GM21717 (cell line): ENCODE measurements at regions not wholly inside any gene's neighbourhood (a gene's known extent, or its start where the extent isn't known, plus 50 kb on each side); places are given as distances from the start of the nearest gene placed in this dataset.

ENCODE experiments used
- ATAC-seq: cut with Tn5 transposase; IDR thresholded peaks from one replicate; pipeline ENCODE4 v1.9.1; 2021; ENCODE audit warnings: mild to moderate bottlenecking, moderate library complexity; ENCODE audit not compliant: unreplicated experiment

DNA sequence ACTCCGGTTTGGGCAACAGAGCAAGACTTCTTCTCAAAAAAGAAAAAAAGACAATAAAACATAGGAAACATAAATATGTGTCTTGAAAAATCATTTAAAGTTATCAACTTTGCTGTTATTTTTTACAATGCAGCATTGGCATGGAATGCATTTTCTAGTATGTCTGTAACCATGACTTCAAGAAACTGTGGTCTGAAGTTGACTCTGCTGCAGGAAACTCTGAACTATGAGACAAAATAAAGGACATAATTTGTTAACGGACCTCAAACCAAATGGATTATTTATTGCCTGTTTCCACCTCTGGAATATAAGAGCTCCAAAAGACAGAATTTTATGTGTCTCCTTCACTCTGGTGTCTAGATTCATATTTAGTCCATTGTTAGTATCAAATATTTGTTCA lies 79.1 kb downstream of the TRIB2 start:
- no peak for ATAC-seq

DNA sequence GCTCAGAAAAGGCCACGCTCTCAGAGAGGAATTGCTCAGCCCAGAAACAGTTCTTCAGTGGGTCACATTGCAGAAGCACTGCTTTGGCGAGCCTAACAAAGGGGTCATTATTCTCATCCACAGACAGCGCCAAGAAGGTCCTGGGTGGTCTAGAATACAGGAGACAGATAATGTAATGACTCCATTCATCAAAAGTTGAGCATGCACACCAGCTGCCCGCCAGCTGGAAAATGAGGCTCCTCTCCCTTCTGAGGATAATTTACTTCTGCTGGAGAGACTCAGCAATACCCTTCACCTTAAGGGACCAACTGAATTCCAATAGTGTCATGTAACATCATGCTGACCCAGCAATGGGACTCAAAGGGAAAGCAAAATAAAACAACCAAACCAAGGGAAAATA lies 79.9 kb downstream of the TRIB2 start:
- no peak for ATAC-seq

DNA sequence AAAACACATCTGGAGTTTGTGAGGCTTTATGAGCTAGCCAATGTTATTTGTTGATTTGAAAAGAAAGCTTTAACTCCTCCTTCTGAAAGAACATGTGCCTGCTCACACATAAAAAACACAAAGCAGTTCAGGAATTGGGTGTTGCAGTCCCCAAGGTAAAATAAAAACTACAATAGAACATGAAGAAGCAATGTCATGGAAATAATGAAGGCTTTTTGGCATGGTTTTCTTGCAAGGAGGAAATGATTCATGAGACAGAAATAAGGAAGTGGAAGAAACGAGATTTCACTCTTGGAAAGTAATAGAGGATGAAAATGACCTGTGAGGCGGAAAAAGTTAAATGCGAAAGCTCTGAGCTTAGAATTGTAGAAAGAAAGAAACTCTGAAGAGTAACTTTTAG lies 81.1 kb downstream of the TRIB2 start:
- no peak for ATAC-seq

DNA sequence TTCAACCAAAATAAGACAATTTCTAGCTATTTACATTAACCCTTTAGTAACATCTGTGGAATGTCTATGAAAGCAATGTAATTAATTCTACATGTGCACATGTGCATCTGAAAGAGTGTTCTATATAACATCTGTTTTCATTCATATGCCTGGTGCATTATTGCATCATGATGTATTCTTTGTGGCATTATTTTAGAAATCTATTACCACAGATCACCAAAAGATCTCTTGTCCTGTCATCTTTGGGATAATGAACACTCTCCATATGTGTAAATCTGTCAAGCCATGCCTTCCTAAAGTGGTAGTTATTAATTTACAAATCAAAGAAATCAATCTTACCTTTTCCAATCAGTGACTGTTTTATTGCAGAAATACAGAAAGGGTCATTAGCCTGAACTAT lies 86.9 kb downstream of the TRIB2 start:
- no peak for ATAC-seq

DNA sequence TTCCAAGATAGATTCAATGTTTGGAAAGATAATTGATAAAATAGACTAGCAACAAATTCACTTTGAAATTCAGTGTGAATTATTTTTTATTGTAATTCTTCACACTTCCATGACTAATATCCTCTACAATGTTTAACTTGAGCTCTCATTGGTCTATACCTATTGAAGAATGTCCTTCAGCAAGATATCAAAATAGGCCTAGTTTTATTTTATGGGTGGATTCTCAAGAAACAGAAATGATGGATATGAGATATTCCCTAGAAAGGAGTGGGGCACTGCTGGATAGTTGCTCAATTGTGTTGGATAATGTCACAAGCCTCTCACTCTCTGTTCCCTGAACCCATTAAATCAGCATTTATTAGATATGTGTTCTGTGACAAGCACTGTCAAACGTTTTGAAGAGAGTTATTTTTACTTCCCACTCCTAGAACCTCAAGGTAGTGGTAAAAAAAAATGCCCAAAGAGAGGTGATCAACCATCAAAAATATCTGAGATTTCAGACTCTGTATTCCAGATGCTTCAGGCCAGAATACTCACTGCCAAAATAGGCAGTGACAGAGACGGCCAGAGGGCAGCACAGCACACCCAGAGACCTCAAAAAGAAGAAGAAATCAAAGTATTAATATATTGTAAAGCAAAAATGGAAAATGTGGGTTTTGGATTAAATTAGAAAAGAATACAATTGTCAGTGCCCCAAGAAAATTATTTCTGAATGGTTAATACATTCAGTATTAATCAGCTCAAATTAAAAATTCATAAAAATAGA lies 87.5 kb downstream of the TRIB2 start:
- no peak for ATAC-seq

DNA sequence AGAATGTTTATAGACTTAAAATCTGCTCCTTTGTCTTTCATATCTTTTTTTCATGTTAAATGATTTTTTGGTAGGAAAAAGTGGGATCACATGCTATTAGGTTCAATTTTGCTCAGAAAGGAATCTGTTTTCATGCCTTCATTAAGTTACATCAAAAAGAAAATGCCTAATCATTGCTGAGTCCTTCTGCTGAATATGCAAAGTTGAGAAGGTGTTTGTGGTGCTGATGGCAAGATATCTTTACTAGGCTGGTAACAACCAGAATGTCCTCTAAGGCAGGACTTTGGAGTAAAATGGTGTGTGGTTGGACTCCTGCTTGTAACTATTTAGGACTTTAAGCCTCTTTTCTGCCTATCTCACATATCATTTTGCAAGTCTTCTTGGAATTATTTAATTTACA lies 88.3 kb downstream of the TRIB2 start:
- no peak for ATAC-seq

DNA sequence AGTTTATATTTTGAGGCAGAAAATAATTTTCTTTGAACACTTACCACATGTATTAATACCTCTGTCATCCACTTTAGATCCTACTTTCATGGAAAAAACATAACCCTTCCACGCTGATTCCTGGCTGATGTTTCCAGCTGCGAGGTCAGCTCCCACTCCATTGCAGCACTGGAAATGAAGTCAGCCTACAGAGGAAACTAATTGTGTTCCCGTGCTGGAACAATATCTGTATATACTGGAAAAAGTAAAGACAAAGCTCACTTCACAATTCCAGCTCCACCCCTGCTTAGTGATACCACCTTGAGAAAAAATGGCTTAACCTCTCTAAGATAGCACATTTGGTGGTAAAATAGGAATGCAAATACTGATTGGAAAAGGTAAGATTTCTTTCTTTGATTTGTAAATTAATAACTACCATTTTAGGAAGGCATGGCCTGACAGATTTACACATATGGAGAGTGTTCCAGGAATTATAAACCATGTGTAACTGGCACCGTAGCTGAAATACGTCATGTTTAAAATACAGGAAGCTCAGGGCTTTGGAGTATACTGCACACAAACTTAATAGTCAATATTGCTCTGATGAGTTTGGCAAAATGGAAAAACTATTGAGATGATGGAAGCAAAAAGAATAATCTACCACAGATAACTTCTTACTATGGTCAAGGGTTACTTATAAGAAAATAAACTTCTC lies 90.0 kb downstream of the TRIB2 start:
- ATAC-seq: no peak

DNA sequence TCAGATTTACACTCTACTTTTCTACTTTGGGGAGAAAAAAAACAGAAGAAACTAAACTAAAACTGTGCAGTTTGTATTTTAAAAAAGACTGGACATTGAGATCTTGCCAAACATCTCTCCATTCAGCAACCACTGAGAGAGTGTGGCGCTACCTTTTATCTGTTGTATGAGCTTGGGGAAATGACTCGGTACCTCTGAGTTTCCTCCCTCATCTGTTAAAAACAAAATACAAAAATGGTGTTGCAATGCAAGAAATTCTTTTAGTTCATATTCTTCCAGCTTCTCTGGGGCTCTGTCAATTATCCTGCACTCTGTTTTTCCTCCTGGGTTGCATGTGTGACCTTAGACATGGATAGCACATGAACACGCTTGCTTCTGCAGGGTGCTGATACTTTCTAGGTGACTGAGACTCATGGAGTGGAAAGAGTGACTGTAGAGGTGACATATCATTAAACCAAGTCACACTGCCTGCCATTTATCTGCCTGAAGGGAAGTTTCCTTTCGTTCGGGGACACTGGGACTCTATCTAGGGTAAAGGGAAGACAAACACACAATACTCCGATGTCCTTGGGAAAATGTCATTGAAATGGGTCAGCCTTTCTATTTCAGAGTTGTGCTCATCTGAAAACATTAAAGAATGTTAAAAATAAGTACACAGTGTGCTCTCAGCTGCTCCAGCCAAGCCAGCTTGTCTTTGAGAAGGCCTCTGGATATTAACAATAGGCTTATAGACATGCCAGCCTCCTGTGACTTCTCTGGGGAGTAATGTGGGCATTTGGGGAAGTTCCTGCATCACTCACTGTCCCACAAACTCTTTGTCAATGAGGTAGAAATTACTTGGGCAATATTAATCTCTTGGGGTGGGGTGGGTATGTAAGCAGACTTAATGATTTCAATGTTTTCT lies 91.4 kb downstream of the TRIB2 start:
- no peak for ATAC-seq

DNA sequence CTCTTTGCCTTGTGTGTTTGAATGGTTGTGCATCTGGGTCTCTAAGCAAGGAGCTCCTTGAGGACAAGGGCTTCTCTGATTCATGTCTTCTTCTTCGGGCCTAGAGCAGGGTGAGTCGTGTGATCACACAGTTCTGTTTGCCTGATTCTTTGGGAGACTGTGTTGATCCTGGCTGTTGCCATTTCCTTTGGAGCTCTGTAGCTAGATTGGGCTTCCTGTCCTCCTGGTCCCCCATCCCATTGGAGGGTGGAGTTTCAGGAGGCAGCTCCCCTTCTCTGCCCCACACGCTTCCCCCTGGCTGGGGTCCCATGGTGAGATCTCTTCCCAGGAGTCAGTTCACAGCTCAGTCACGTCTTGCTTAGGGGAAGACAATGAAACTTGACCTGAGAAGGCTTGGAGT lies 92.8 kb downstream of the TRIB2 start:
- no peak for ATAC-seq

DNA sequence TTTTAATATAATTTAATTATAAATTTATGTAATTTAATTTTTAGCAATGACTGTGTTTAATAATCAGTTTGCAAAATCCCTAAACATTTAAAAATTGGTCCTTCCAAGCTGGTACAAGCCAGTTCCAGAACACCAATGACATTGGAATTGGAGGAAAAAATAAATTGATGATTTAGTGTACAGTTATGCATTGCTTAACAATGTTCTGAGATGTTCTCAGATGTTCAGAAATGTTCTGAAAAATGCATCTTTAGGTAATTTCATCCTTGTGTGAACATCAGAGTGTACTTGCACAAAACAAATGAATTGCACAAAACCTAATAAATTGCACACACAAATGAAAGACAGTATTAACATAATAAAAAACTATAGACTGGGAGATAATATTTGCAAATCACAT lies 95.2 kb downstream of the TRIB2 start:
- ATAC-seq: no peak

DNA sequence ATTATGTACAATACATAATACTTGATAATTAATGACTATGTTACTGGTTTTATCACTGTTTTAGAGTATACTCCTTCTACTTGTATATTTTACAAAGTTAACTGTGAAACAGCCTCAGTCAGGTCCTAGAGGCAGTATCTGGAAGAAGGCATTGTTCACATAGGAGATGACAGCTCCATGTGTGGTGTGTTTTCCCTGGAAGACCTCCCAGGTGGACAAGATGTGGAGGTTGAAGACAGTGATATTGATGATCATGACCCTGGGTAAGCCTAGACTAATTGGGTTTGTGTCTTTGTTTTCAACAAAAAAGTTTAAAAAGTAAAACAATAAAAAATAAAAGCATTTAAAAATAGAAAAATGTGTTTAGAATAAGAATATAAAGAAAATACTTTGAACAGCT lies 96.4 kb downstream of the TRIB2 start:
- no peak for ATAC-seq

DNA sequence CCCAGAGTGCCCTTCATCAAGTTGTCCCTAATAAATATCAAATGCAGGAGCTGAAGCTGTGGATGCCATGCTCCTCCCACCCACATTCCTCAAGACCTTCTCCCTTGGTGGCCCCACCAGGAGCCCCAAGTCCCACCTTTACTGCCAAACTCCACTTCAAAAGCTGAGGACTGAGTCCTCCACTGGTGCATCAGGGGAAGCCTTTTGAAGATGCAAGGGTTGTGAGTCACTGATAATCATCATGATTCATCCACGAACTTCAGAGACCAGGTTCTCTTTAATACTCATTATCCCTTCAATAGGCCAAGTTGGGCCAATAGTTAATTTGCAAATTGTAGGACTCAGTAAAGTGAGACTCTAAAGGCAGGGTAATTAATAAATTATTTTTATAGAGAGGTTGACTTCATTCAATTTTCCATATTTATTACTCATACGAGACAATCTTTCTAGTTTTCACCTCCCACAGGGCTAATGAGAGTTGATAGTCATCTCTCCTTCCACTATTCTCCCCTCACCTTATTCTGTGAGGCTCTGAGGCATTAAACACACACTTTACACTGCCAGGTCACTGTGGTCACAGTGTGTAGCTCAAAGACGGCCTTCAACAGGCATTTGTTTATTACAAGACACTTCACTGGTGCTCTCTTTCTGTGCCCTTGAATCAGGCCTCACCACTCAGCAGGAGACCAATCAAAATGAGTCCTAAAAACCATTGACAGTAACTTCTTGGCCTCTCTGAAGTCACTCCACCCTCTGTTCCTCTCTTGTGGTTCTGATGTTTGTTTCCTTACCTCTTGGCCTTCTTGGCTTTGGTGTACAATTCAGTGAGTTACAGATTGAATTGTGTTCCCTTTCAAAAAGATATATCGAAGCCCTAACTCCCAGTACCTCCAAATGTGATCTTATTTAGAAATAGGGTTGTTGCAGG lies 99.9 kb downstream of the TRIB2 start:
- no peak for ATAC-seq

DNA sequence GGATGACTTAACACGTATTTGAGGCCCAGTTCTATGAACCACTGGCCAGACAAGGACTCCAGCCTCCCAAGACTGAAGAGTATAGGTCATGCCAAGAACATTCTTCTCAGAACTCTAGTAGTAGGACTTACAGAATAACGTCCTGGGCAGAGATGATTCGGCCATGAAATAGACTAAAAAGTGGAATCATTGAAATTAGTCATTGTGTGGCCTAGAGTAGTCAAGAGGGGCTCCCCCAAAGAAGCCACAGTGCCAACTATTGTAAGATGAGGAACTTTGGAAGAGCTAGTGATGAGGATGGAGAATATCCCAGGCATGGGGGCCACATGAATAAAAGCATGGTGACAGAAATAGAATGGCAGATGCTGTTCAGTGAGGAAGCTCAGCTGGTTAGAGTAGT lies 101.1 kb downstream of the TRIB2 start:
- ATAC-seq: no peak

DNA sequence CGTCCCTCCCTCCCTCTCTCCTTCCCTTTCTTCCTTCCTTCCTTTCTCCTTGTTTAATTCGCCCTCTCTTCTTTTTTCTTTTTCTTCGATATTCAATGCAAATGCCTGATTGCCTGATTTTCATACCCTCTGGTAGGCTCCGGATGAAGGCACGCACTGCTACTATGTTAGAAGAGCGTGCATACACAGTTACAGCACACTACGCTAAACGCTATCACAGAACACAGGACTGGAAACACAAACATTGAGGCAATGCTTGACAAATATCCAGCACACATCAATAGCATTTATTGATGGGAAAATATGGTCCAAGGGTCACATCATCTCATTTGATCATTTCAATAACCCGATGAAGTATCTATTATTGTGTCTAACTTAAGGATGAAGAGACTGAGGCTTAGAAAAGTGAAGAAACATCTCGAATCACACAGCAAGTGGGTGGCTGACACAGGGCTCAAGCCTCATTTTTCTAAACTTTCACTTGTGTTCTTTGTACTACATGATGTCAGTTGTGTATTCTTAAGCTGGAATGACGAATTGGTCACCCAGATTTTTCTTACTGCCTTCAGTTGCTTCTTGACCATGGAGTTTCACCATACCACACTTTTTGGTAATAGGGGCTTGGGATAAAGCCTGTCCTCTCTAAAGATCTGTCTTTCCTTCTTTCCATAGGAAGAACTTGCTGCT lies 101.8 kb downstream of the TRIB2 start:
- no peak for ATAC-seq

DNA sequence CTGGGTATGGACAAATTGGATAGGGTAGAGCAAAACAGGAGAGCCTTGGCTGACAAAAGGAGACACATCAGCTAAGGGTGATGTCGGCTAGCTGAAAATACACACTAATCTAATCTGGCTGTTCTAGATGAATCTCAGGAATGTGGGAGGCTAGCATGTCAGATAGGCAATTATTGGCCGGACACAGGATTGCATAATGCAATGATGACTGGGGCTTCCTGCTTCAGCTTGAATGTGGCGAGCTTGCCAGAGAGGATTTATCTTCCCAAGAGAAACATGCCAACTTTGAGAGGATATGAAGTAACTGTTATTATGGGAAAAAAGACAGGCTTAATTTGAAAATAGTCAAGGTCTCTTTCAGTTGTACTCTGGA lies 102.4 kb downstream of the TRIB2 start:
- no peak for ATAC-seq

DNA sequence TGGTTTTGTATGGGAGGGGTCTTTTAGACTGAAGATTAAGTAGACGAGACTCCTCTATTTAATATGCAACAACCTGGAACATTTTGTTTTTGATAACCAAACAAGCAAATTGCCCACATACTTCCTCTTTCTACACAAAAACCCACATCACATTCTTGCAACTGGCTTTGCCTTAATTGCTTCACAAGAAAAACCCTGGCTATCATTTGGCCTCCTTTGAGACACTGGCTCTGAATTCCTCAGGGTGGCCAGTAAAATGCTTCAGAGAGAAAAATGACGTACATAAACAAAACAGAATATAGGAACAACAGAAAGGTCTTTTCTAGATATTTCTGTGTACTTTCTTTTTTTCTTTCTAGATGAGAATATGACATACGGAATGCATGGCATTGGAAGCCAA lies 103.0 kb downstream of the TRIB2 start:
- no peak for ATAC-seq

DNA sequence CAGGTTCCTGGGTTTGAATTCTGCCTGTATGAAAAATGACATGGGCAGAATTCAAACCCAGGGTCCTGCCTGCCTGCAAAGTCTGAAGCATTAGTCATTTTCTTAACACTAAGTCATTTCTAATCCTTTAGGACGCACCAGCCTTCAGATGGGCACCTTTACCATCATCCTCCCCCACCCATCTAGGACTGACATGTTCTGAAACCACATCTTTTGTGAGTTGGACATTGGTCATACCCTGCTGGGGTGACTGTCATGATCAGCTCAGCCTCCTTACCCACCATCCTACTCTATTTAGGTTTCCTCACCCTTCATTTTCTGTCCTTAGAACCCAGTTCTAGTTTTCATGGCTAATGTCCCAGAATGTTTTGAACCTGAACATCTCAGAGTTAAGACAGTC lies 104.9 kb downstream of the TRIB2 start:
- no peak for ATAC-seq

DNA sequence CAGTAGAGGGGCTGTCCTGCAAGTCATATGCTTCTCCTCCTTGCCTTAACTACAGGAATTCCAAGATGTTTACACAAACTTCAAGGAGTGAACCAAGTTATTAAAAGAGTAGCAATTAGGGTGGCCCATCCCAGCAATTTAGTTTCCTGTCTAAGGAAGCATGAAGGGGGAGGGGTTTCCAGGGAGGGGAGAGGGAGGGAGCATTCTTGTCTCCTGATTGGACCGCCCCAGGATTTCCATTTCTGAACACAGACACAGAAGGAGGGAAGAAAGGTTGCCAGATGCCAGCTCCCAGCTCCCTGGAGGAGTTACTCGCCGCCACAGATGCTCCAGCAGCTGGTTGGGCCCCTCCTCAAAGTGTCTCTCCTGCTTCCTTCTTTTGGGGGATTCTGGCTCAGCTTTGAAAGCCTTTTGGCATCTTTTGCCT lies 107.6 kb downstream of the TRIB2 start:
- ATAC-seq: no peak

DNA sequence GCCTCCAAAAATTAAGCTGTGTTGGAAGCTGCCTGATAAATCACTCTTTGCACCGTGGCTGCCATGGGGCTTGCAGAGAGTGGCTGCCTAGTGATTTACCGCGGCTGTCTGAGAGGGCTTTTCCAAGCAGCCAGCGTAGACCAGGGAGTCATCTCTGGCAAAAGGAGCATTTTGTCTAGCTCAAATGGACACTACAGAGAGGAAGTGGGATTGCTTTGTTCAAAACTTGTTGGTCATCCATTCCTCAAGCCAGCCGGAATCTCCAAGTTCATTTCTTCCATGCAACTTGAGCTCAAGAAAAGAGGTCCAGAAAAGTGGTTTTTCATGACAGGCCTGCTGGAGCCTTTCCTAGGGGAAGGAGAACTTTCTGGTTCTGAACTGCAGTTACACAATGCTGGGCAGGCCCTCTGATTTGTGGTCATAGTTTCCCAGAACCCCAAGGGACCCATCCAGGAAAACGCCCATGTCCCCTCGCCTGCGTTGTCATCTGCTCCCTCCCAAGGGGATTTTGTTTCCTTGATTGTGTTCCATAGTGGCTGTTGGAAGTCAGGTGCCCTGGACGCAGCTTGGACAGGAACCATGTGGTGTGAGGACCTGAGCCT lies 108.1 kb downstream of the TRIB2 start:
- no peak for ATAC-seq

DNA sequence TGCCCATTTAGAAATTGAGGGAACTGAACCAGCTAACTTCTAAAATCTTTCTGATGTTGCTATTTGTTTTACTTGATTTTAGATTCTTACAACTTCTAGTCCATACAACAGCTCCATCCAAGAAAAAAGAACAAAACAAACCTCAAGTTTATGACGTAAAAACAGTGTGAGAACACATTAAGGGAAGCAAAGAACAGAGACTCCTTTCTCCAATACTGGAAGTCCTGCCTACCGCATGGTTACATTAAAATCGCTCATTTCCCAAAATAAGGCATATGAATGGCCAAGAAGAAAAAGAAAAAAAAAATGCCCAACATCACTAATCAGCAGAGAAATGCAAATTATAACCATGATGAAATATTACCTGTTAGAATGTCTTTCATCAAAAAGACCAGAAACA lies 110.0 kb downstream of the TRIB2 start:
- ATAC-seq: no peak
